ENCODE measurements at regions not wholly inside any gene's neighbourhood (a gene's known extent, or its start where the extent isn't known, plus 50 kb on each side); places are given as distances from the start of the nearest gene placed in this dataset.

DNA sequence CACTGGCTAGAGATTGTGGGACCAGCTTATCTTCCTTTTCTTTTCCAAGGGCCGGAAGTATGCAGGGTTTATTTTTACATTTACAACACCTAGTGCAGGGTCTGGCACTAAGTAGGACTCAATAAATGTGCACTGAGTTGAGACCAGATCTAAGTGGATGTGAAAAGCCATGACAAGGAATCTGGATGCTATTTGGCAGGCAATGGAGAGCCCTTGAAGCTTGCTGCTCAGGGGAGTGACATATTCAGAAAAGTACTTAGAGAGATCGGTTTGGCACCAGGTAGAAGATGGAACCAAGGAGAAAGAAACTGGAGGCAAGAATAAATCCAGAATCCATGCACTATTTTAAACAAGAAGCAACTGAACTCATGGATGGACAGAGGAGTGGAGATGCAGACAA, 815.8 kb downstream of the MAFB start:
- Mint-ChIP-seq H3K36me3 (ENCODE audit: low read depth) (no peaks in the 10 kb centered on the region), H3K4me3 (no peak overlapping the region)
- POLR2A ChIA-PET: no interaction called here

DNA sequence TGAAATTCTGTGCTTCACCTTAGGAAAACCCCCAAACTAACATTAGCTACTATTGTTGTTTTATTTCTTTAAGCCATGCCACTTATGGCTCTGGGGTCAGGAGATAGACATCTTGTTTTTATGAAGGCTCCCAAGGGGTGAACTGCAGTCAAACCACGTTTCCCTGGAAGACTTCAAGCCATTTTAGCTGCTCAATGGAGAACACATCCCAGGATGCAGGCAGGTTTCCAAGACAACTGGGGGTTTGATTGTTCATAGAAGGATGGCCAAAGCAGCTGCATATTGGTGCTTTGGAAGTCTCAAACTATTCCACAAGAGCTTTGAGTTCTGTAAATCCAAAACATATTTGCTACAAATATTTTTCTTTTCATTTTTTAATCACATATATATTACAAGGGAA, 818.0 kb downstream of the MAFB start:
- ChIA-PET CTCF (no interaction called here), POLR2A (no interaction called here)
- Mint-ChIP-seq H3K36me3 (ENCODE audit: low read depth) (no peaks in the 10 kb centered on the region), H3K27ac (no peak overlapping the region), H3K4me1 (ENCODE audit: low read depth) (no peaks in the 10 kb centered on the region), H3K27me3 (no peaks in the 10 kb centered on the region), H3K4me3 (no peak overlapping the region), H3K9me3 (no peaks in the 10 kb centered on the region)
- DNase-seq (no peak), ATAC-seq (no peak)
- TF ChIP-seq, protein P1, sequence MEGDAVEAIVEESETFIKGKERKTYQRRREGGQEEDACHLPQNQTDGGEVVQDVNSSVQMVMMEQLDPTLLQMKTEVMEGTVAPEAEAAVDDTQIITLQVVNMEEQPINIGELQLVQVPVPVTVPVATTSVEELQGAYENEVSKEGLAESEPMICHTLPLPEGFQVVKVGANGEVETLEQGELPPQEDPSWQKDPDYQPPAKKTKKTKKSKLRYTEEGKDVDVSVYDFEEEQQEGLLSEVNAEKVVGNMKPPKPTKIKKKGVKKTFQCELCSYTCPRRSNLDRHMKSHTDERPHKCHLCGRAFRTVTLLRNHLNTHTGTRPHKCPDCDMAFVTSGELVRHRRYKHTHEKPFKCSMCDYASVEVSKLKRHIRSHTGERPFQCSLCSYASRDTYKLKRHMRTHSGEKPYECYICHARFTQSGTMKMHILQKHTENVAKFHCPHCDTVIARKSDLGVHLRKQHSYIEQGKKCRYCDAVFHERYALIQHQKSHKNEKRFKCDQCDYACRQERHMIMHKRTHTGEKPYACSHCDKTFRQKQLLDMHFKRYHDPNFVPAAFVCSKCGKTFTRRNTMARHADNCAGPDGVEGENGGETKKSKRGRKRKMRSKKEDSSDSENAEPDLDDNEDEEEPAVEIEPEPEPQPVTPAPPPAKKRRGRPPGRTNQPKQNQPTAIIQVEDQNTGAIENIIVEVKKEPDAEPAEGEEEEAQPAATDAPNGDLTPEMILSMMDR (IDR thresholded peaks at IDR 0.05): no peak
- intact Hi-C loops (cut with micrococcal nuclease): no loop called here

More for the DNA sequence above, 815.8 kb downstream of the MAFB start:
- Mint-ChIP-seq H3K27ac (no peak overlapping the region), H3K4me1 (ENCODE audit: low read depth) (no peaks in the 10 kb centered on the region), H3K27me3 (peaks cover 2% of the 10 kb centered on the region), H3K9me3 (no peaks in the 10 kb centered on the region)
- ATAC-seq (no peak), DNase-seq (no peak)
- TF ChIP-seq, protein P1 (IDR thresholded peaks at IDR 0.05): no peak
- intact Hi-C loops (cut with micrococcal nuclease): no loop called here
- CTCF ChIA-PET: interaction anchor here (1.1 to 1.6 kb wide), 5 partner anchors 10 to 1090 kb away, joined by 3 to 8 read pairs (median 4); no protein-coding TSS in a partner anchor

DNA sequence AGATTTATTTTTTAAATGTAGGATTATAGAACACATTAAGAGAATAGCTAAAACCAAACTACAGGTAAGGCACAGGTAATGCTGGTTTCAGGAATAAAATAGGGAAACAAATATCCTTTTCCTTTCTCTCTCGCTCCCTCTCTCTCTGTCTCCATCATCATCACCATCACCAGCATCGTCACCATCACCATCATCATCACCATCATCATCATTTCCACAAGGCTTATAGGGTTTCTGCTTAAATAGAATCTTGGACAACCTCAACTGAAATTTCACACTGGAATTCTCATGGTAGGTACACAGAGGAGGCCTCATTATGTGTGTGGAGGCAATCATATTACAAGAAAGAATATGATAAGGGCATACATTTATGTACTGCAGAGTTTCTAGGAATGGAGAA, 823.6 kb downstream of the MAFB start:
- ChIA-PET CTCF (no interaction called here), POLR2A (no interaction called here)
- no peak overlapping the region for H3K27ac Mint-ChIP-seq
- no peaks in the 10 kb centered on the region for H3K4me1 Mint-ChIP-seq (ENCODE audit: low read depth)
- no peak overlapping the region for H3K4me3 Mint-ChIP-seq
- no peaks in the 10 kb centered on the region for H3K36me3 Mint-ChIP-seq (ENCODE audit: low read depth)
- TF ChIP-seq, protein P1 (IDR thresholded peaks at IDR 0.05): no peak
- no peaks in the 10 kb centered on the region for H3K27me3 Mint-ChIP-seq
- no peak for ATAC-seq
- no peak for DNase-seq
- no peaks in the 10 kb centered on the region for H3K9me3 Mint-ChIP-seq
- intact Hi-C loops (cut with micrococcal nuclease): no loop called here

DNA sequence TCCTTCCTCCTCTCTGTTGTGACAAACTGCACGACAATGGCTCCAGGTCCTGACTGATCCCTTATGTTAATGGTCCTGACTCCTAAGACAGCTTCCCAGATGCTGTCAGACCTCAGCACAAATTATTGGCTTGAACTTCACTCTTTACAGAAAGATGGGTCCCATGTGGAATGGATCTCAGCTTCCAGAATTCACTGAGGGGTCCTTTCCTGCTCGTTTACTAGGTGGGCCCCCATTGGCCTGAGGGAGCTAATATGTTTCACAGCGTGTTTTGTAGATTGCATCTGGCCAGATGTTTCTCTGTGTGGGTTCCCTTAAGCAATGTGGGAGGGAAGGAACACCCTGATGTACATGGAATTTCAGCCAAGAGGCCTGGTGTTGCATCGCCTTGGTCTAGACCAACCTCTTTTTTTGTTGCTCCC, 826.6 kb downstream of the MAFB start:
- H3K9me3 Mint-ChIP-seq: no peaks in the 10 kb centered on the region
- CTCF ChIA-PET: interaction anchor here (1.0 kb wide), 1 partner anchor 11 kb away, joined by 3 read pairs; no protein-coding TSS in a partner anchor
- peaks cover 3% of the 10 kb centered on the region for H3K27me3 Mint-ChIP-seq
- H3K27ac Mint-ChIP-seq: no peak overlapping the region
- H3K36me3 Mint-ChIP-seq (ENCODE audit: low read depth): no peaks in the 10 kb centered on the region
- H3K4me1 Mint-ChIP-seq (ENCODE audit: low read depth): no peaks in the 10 kb centered on the region
- ATAC-seq (no peak), DNase-seq (no peak)
- TF ChIP-seq, protein P1 (IDR thresholded peaks at IDR 0.05): no peak
- POLR2A ChIA-PET: interaction anchor here (0.6 kb wide), 1 partner anchor 281 kb away, joined by 3 read pairs; no protein-coding TSS in a partner anchor
- intact Hi-C loops (cut with micrococcal nuclease): no loop called here
- no peak overlapping the region for H3K4me3 Mint-ChIP-seq

DNA sequence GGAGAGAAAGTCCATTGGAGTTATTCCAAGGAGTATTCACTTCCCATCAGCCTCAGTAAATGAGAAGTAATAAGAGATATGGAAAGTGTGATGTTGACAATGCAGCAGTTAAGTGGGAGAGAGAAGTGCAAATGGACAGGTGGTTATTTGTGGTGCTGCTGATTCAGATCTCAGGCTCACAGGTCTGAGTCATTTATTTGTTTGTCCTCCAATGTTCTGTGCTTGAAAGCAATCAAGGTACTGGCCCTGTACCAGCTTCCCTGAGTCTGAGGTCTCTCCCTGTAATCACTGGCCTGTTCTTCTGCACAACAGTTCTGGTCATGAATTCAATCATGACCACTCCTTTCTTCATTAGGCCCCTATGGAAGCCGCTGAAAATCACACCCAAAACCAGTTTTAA, 827.7 kb downstream of the MAFB start:
- POLR2A ChIA-PET: no interaction called here
- ATAC-seq: no peak
- Mint-ChIP-seq H3K9me3 (no peaks in the 10 kb centered on the region), H3K4me1 (ENCODE audit: low read depth) (no peaks in the 10 kb centered on the region), H3K27ac (no peak overlapping the region), H3K27me3 (peaks cover 3% of the 10 kb centered on the region), H3K4me3 (no peak overlapping the region), H3K36me3 (ENCODE audit: low read depth) (no peaks in the 10 kb centered on the region)
- CTCF ChIA-PET: interaction anchor here (1.0 kb wide), 1 partner anchor 13 kb away, joined by 3 read pairs; no protein-coding TSS in a partner anchor
- intact Hi-C loops (cut with micrococcal nuclease): no loop called here
- DNase-seq: no peak
- TF ChIP-seq, protein P1 (IDR thresholded peaks at IDR 0.05): no peak

Data from activated CD8-positive, alpha-beta T cell treated with anti-CD3 and anti-CD28 coated beads for 36 hours (primary cell).